ENCODE measurements at regions not wholly inside any gene's neighbourhood (a gene's known extent, or its start where the extent isn't known, plus 50 kb on each side); places are given as distances from the start of the nearest gene placed in this dataset.

- TF ChIP-seq IRF9 (CRISPR knock-in tag; IDR thresholded peaks at IDR 0.05; ENCODE audit: borderline replicate concordance): no peak
- TF ChIP-seq FLYWCH1 (CRISPR knock-in tag; IDR thresholded peaks at IDR 0.05): no peak
- no peak for TF ChIP-seq POLR2AphosphoS5 (IDR thresholded peaks at IDR 0.05; ENCODE audit: low read depth, low read length)
- no peak for TF ChIP-seq SKI (IDR thresholded peaks at IDR 0.05; ENCODE audit: partially characterized antibody)
- TF ChIP-seq, protein P1, sequence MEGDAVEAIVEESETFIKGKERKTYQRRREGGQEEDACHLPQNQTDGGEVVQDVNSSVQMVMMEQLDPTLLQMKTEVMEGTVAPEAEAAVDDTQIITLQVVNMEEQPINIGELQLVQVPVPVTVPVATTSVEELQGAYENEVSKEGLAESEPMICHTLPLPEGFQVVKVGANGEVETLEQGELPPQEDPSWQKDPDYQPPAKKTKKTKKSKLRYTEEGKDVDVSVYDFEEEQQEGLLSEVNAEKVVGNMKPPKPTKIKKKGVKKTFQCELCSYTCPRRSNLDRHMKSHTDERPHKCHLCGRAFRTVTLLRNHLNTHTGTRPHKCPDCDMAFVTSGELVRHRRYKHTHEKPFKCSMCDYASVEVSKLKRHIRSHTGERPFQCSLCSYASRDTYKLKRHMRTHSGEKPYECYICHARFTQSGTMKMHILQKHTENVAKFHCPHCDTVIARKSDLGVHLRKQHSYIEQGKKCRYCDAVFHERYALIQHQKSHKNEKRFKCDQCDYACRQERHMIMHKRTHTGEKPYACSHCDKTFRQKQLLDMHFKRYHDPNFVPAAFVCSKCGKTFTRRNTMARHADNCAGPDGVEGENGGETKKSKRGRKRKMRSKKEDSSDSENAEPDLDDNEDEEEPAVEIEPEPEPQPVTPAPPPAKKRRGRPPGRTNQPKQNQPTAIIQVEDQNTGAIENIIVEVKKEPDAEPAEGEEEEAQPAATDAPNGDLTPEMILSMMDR (CRISPR knock-in tag; IDR thresholded peaks at IDR 0.05): no peak
Observed at GRCh38 chr3:162971715-162972114, 1475.1 kb downstream of the OTOL1 start.

Data from HepG2 (cell line).